Subcutaneous abdominal adipose tissue (tissue), 5 donors: ENCODE measurements at regions not wholly inside any gene's neighbourhood (a gene's known extent, or its start where the extent isn't known, plus 50 kb on each side); places are given as distances from the start of the nearest gene placed in this dataset.

Experiments
- H3K27ac ChIP-seq: one replicate; pipeline ENCODE4 v1.7.0; 2013; ENCODE audit warnings: low read depth, mild to moderate bottlenecking, inconsistent platforms, low read length, moderate library complexity
- H3K27me3 ChIP-seq, 5 donors: one replicate each; pipeline ENCODE4 v1.7.0; 2013; ENCODE audit warnings: low read length in 5 of 5, inconsistent platforms in 1 of 5; ENCODE audit not compliant: control insufficient read depth in 5 of 5, insufficient read depth in 4 of 5
- H3K36me3 ChIP-seq, 5 donors: one replicate each; pipeline ENCODE4 v1.7.0; 2013; ENCODE audit warnings: low read length in 5 of 5; ENCODE audit not compliant: control insufficient read depth in 5 of 5, insufficient read depth in 5 of 5
- H3K4me1 ChIP-seq, 5 donors: one replicate each; pipeline ENCODE4 v1.7.0; 2013; ENCODE audit warnings: low read length in 5 of 5, mild to moderate bottlenecking in 3 of 5, moderate library complexity in 1 of 5; ENCODE audit not compliant: control insufficient read depth in 5 of 5, insufficient read depth in 5 of 5
- H3K4me3 ChIP-seq, 5 donors: one replicate each; pipeline ENCODE4 v1.7.0; 2013; ENCODE audit warnings: low read length in 5 of 5, low read depth in 1 of 5
- H3K9ac ChIP-seq, 5 donors: one replicate each; pipeline ENCODE4 v1.7.0; 2013; ENCODE audit warnings: low read length in 5 of 5, mild to moderate bottlenecking in 4 of 5, moderate library complexity in 3 of 5
- H3K9me3 ChIP-seq, 5 donors: one replicate each; pipeline ENCODE4 v1.7.0; 2013; ENCODE audit warnings: low read length in 5 of 5; ENCODE audit not compliant: control insufficient read depth in 5 of 5
- donor health status: healthy.
- donor health status: healthy.
- donor health status: healthy.
- donor health status: healthy.
- donor health status: healthy.

DNA sequence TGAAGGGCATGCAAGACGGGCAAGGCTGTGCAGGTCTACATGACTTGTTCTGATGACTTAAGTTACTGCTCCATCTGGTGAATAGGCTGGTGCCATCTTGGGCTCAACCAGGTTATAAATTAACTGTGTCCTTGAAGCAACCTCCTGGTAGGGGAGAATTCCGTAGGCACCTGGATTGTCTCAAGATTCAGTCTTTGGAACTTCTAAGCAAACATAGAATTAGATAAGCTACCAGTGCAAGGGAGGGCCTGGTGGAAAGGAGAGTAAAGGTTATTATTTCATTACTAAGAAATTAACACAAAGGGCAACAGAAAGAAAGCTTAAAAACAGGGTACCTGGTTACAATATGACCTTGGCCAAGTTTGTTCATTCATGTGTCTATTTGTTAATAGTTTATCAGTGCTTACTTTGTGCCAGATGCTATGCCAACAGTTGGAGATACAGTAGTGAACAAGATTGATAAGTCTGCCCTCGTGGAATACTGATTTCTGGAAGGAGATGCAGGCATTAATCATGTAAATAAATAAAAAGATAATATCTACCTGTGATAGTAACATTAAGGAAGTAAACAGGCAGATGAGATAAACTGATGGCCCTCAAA, 107.0 kb upstream of the PALS2 start:
- Histone ChIP-seq H3K27ac (no peak overlapping the region), H3K4me3 (no peak overlapping the region), H3K36me3 (no peaks in the 10 kb centered on the region), H3K27me3 (no peaks in the 10 kb centered on the region), H3K9ac (no peak overlapping the region), H3K9me3 (no peaks in the 10 kb centered on the region), H3K4me1 (no peaks in the 10 kb centered on the region)

DNA sequence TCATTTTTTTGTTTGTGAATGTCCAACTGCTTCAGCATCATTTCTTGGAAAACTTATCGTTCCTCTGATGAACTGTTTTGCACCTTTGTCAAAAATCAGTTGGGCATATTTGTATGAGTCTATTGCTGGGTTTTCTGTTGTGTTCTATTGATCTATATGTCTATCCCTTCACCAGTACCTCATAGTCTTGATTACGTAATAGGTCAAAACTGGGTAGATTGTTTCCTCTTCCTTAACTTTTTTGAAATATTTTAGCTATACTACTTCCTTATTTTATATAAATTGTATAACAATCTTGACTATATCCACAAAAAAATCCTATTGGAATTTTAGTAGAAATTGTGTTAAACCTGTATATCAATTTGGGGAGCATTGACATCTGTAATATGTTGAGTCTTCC, 104.1 kb upstream of the PALS2 start:
- H3K9ac ChIP-seq: no peak overlapping the region
- H3K9me3 ChIP-seq: no peaks in the 10 kb centered on the region
- H3K36me3 ChIP-seq: no peaks in the 10 kb centered on the region
- no peak overlapping the region for H3K27ac ChIP-seq
- no peaks in the 10 kb centered on the region for H3K27me3 ChIP-seq
- H3K4me1 ChIP-seq: no peaks in the 10 kb centered on the region
- H3K4me3 ChIP-seq: no peak overlapping the region

DNA sequence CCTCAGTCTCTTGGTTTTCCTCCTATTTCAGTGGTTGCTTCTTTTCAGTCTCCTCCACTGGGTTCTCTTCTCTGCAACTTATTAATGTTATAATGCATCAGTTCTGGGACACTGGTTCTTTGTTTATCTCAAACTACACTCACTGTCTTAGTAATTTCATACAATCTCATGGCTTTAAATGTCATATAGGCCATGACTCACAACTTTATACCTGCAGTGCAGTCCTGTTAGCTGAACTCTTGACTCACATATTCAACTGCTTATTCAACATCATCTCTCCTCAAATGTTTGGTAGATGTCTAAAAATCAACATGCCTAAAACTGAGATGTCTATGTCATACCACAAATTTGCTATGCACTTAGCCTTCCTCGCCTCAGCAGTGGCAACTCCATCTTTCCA, 101.2 kb upstream of the PALS2 start:
- no peaks in the 10 kb centered on the region for H3K27me3 ChIP-seq
- H3K4me1 ChIP-seq: peaks cover 0 to 18% (median 13%) of the 10 kb centered on the region in 5 donors
- H3K9ac ChIP-seq: no peak overlapping the region
- H3K36me3 ChIP-seq: no peaks in the 10 kb centered on the region
- no peak overlapping the region for H3K27ac ChIP-seq
- H3K4me3 ChIP-seq: no peak overlapping the region
- H3K9me3 ChIP-seq: no peaks in the 10 kb centered on the region

DNA sequence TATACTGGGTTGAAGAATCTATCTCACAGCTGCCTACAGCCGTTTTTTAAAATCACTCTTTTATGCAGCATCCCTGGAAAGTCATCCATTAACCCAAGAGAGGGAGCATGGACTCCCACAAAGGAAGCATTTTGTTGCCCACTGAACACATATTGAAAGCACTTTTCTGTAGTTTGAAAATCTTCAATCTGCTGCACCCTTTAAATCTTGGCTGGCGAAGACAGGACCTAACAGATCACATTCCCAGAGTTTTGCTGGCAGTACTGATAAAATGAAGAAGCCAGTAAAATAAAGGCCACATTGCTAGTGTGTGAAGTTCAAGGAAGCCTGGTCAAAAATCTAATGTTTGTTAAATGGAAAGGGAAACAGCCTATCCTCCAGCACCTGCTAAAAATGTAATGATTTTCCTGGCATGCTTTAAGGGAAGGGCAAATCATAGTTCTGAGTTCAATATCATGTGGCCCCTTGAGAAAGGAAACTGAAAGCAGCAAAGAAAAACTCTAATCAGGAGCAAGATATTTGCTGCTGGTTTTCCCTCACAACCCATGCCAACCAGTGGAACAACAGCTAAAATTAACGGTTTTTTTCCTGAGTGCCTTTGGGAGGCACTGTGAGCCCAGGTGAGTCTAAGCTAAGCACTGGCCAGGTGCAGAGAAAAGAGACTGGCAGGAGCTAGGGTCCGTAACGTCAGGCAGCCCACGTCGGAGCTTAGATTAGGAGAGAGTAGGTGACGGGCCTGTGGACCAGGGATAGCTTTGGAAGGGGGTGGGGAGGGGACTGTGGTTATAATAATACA, 97.9 kb upstream of the PALS2 start:
- H3K9ac ChIP-seq: no peak overlapping the region
- no peaks in the 10 kb centered on the region for H3K36me3 ChIP-seq
- no peak overlapping the region for H3K4me3 ChIP-seq
- H3K27ac ChIP-seq: no peak overlapping the region
- no peaks in the 10 kb centered on the region for H3K27me3 ChIP-seq
- H3K9me3 ChIP-seq: no peaks in the 10 kb centered on the region
- H3K4me1 ChIP-seq: peaks cover 0 to 29% (median 23%) of the 10 kb centered on the region in 5 donors

DNA sequence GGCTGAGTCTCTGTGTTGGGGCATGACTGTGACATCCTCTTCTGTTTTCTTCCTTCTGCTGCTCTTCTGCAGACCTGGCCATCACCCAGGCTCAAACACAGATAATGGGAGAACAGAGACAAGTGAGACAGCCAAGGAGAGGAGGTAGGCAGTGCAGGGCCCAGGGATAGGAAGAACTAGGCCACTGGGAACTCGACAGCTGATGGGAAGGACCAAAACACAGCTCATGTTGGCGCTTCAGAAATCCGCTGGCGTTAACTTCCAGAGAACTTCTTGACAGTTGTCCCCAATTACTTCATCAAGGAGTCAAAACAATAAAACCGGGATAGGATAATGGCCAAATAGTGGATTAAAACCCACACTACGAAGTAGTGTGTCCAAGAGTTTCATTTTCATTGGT, 97.0 kb upstream of the PALS2 start:
- Histone ChIP-seq H3K27ac (peak overlapping the region; percentile 24), H3K36me3 (no peaks in the 10 kb centered on the region), H3K4me3 (peak overlapping the region in 2 of 5 donors; percentile 23 to 25)

DNA sequence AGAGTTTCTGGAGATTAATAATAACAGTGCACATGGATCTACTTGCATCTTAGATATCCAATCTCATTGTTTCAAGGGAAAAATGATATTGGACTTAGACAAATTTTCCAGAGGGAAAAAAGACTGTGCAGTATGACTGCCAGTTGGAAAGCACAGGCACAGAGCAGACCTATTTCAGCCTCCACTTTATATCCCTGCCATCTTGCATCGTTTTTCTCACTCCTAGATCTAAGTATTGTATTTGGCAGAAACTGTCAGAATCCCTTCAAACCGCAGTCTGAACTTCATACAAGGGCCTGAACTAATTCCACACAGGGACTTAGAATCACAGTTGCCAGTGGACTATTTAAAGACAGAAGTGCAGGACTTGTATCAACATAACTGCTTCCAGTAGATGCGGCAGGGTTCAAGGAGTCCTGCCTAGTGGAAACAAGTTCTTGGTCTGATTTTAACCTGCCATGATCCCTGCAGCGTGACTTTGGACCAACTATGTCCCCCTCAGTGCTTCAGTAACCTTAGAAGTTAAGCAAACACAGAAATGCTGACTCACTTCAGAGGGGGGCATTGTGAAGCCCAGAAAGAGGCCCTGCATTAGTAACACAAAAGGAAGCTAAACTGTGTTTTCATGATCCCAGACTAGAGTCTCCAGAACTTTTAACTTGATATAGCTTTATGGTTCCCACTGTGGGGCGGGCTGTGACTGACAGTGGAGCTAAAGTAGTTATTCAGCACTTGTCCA, 95.7 kb upstream of the PALS2 start:
- no peak overlapping the region for H3K4me3 ChIP-seq

More for the DNA sequence above, 97.0 kb upstream of the PALS2 start:
- peaks cover 0 to 29% (median 23%) of the 10 kb centered on the region in 5 donors for H3K4me1 ChIP-seq
- no peak overlapping the region for H3K9ac ChIP-seq
- H3K9me3 ChIP-seq: no peaks in the 10 kb centered on the region
- no peaks in the 10 kb centered on the region for H3K27me3 ChIP-seq

DNA sequence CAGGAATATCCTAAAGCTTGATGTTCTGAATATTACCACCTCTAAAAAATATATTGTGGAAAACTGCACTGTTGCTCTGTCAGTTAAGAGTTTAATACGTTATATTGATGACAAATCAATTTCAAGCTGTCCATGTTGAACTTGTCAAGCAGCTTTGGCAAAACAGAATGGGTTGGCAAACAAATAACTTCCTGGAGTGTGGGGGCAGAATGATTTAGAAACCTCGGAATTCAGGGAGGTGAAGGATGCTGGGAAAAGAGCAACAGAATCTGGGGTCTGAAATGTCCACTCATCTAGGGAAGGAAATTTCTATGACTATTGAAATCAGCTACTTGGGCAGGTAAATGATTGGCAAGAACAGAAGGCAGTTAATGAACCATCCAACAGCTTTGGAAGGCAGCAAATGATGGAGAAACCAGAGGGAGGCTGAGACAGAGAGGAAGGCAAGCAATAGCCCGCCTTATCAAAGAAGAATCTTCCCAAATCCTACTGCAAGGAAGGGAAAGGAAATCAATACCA, 95.1 kb upstream of the PALS2 start:
- peak overlapping the region in 1 of 5 donors; percentile 10 for H3K9ac ChIP-seq

More for the DNA sequence above, 95.7 kb upstream of the PALS2 start:
- Histone ChIP-seq H3K9ac (peak overlapping the region in 1 of 5 donors; percentile 10), H3K9me3 (no peaks in the 10 kb centered on the region), H3K36me3 (no peaks in the 10 kb centered on the region), H3K27ac (peak overlapping the region; percentile 24), H3K27me3 (no peaks in the 10 kb centered on the region), H3K4me1 (peaks cover 0 to 29% (median 23%) of the 10 kb centered on the region in 5 donors)

DNA sequence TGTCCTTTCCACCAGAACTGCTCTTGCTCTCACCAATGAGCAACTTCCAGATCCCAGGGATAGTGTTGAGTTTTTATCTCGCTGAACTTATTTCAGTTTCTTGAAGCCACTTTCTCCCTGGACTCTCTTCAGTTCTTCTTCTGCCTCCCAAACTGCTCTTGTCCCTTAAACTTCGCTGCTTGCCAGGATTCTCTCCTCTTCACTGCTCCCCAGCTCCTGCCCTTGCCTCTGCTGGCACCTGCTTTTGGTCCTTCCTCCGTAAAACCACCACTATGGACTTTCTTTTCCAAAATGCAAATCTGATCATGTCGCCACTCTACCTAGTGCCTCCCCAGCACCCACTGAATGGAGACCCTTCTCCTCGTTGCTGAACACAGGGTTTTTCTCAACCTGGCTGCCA, 92.8 kb upstream of the PALS2 start:
- Histone ChIP-seq H3K36me3 (no peaks in the 10 kb centered on the region), H3K27me3 (no peaks in the 10 kb centered on the region), H3K27ac (no peak overlapping the region), H3K9ac (no peak overlapping the region), H3K9me3 (no peaks in the 10 kb centered on the region), H3K4me3 (no peak overlapping the region), H3K4me1 (peaks cover 0 to 27% (median 22%) of the 10 kb centered on the region in 5 donors)

More for the DNA sequence above, 95.1 kb upstream of the PALS2 start:
- Histone ChIP-seq H3K27me3 (no peaks in the 10 kb centered on the region), H3K27ac (no peak overlapping the region), H3K9me3 (no peaks in the 10 kb centered on the region), H3K4me1 (peaks cover 0 to 29% (median 23%) of the 10 kb centered on the region in 5 donors), H3K36me3 (no peaks in the 10 kb centered on the region), H3K4me3 (no peak overlapping the region)

DNA sequence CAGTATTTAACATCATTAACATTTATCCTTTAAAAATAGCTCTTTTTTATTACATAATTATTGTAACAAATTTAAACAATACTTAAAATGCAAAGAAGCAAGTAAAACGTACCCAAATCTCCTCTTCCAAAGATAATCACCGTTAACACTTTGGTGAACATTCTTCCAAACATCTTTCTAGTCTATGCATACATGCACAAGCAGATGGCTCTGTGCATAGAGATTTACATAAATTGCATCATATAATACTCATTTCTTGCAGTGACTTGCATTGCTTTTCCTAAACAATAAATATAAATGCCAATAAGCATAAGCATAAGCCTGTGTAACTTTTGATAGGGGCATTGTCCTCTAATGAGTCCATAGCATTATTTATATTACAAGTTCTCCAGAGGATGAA, 89.4 kb upstream of the PALS2 start:
- Histone ChIP-seq H3K36me3 (no peaks in the 10 kb centered on the region), H3K9ac (no peak overlapping the region), H3K4me3 (no peak overlapping the region), H3K27ac (no peak overlapping the region), H3K27me3 (no peaks in the 10 kb centered on the region), H3K9me3 (no peaks in the 10 kb centered on the region), H3K4me1 (no peaks in the 10 kb centered on the region)

DNA sequence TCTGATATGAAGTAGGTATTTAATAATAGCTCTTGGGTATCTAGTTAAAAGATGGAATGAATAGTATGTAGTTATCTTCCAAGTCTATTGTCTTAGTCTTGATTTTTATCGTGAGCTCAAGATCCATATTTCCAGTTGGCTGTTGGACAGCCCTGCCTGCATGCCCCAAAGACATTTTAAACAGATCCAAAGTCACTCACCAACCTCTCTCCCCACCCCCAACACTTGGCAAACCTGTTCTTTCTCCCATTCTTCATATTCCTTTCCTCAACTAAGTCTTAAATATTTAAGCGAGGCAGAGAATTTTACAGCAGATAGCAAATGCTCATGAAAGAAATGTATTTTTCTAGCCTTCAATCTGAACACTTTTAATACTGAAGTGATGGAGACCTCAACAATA, 80.7 kb upstream of the PALS2 start:
- no peaks in the 10 kb centered on the region for H3K27me3 ChIP-seq

More for the DNA sequence above, 80.7 kb upstream of the PALS2 start:
- Histone ChIP-seq H3K36me3 (no peaks in the 10 kb centered on the region), H3K4me3 (no peak overlapping the region), H3K27ac (no peak overlapping the region), H3K4me1 (no peaks in the 10 kb centered on the region), H3K9ac (no peak overlapping the region), H3K9me3 (peaks cover 0 to 6% (median 0%) of the 10 kb centered on the region in 5 donors)
